Esophagus mucosa (tissue), 1 donor: ENCODE measurements at regions not wholly inside any gene's neighbourhood (a gene's known extent, or its start where the extent isn't known, plus 50 kb on each side); places are given as distances from the start of the nearest gene placed in this dataset.
"Not testable (repeated sequence)": the region's sequence is repeated elsewhere in the genome, so short reads cannot be mapped to it uniquely, and the experiment has no call there.

Source experiments
- ATAC-seq: fragments of 200-7000 bp; cut with Tn5 transposase; one replicate; pipeline ENCODE4 v1.9.1; 2020
- donor health status: DM: yes; HTN: yes; CAD: no.

DNA sequence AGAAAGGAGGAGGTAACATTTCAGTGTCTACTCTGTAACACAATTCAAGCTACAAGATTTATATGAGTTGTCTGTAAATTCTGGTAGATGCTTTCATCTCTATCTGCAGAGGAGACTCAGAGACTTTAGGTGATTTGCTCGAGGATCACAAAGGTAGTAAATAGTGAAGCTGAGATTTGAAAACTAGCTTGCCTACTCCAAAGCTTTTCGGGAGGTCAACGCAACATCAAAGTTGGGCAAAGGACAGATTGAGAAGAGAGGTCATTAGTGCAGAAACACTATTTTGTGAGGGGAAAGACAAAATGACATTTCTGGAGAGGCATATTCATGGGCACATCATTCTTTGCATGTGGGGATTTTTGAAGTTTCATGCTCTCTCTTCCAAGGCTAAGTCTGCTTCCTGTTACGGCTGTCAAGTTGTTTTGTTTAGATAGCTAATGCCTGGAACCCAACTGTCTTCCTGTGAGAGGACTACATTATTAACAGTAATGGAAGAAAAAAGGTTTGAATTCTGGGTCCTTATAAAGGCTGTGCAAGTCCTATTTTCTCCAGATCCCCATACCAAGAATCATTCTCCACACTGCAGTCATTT is 413.5 kb upstream of the ZNF462 start:
- ATAC-seq, result no peak

DNA sequence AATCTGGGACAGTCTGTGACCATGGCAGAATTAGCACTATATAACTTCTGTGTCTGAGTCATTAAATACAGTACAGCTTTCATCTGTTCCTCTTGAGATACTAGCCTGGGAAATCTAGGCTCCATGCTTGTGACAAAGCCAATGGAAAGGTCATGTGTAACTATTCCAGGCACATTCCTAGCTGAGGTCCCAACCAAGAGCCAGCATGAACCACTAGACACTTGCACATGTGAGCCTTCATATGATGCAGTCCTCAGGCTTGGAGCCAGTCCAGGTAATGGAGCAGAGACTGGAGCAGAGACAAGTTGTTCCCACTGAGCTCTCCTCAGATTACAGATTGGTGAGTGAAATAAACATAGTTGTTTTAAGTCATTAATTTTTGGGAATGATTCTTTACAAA is 412.4 kb upstream of the ZNF462 start:
- no peak for ATAC-seq

DNA sequence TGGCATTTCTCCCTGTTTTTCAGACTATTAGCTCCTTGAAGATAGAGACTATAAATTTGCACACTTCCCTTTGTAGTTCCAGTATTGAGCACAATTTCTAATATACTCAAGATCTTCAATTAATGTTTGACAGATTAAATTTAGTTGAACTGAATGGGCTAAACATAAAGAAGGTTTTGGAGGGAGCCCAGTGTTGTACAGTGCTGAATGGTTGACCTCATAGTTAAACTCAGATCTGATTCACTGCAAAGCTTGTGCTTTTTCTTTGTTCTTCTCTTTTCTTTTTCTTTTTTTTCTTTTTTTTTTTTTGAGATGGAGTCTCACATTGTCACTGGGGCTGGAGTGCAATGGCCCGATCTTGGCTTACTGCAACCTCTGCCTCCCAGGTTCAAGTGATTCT is 411.7 kb upstream of the ZNF462 start:
- ATAC-seq, result no peak

DNA sequence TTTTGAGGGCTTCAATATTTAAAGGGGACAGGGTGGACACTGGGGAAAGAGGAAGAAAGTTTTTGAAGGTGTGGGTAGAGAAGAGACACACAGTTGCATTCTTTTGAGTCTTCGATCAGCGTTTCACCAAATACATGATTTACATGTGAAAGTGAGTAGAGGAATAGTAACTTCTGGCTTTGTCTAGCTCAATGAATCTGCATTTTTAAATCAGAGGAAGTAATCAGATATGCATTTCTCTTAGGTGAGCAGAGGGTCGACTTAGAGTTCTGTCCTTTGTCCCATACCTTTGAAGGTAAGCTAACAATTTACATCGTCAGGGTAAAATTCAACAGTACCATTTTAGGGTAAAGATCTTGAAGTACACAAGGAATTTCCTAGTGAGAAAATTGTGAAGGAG is 406.4 kb upstream of the ZNF462 start:
- ATAC-seq, result no peak

DNA sequence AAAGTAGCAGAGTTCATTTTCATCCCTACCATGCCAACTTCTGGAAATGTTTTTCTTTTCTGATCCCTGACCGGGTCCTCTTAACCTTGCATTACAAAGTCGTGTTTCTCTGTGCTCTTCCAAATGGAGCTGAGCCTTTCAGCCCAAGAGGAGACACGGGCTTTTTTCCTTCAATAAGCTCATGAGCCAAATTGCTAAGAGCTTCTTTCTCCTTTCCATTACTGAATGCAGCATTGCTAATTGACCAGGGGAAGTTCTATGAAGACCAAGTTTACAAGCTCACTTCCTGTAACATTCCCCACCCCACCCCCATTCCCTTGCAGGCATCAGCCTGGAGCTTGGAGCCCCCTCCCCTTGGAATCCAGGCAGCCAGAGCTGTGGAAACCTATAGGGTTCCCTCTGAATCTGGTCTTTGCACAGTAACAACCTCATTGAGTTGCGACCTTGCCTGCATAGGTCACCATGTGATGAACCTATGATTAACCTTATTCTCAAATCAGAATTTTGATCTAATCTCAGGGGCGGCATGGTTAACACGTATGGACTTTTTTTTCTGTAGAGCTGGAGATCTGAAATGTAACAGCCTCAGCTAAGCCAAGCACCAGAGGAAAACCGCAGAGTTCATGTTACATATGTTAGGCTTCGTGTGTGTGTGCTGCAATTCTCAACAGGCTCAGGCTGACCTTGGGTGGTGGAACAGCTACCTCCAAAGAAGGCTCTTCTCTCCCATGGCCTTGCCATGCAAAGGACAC is 395.7 kb upstream of the ZNF462 start:
- no peak for ATAC-seq

DNA sequence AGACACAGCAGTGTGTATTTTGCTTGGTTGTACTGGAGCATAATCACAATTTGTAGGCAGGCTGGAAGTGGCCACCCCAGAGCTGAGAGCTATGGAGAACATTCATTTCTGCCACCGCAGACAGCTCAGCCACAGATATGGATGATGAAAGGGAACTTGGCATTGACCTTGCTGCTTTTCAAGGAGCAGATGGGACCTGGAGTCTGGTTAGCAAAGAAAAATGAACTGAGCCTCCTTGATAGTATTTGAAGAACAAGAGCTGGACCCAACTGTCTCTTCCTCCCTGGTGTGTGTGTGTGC is 395.2 kb upstream of the ZNF462 start:
- no peak for ATAC-seq

DNA sequence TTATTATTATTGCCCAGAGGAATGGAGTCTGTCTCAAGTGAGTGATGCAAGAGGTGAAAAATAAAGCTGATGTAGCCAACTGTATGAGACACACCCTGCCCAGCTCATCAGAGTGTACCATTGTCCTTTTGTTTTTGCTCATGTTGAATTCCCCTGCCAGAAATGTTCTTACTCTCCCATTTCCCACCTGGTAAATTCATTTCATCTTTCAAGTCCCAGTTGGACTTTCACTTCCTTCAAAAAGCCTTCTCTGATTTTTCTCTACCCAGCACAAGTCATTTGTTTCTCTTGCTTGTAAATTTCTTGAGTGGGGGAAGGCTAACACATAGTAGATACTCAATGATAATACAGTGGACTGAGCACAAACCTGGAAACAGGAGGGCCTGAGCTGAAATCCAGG is 394.5 kb upstream of the ZNF462 start:
- peak; percentile 43 for ATAC-seq

DNA sequence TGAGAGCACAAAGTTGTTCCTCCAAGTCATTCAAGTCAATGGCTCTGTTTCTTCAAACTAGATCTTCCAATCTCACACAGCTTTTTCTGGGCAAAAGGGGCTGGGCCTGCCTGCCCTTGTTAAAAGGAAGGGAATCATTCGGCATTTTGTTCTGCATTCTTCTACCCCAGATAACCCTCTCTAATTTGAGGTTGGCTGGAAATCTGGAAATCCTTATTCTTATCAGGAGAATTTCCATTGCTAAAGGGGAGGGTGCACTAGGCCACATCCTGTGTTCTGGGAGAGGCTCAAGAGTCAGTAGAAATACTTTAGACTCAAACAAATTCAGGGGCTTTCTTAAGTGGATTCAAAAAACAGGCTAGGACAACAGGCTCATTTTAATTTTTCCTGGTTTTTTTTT is 384.7 kb upstream of the ZNF462 start:
- ATAC-seq, result no peak

DNA sequence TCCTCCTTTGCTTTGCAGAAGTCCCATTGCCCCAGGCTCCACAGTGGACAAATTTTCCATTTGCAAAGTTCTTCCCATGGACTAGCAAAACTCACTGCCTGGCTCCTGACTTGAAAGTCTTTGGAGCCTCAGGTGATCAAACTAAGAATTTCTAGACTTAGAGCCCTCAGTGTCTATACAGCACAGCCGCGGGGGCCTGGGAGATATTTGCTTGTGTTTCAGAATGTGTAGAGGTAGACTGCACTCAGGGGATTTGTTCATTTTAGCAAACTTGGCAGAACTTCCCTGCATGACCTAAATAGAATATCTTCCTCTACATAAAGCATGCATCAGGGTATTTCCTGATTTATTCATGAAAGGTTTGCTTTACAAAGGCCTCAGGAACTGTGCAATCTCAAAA is 384.2 kb upstream of the ZNF462 start:
- ATAC-seq, result no peak

DNA sequence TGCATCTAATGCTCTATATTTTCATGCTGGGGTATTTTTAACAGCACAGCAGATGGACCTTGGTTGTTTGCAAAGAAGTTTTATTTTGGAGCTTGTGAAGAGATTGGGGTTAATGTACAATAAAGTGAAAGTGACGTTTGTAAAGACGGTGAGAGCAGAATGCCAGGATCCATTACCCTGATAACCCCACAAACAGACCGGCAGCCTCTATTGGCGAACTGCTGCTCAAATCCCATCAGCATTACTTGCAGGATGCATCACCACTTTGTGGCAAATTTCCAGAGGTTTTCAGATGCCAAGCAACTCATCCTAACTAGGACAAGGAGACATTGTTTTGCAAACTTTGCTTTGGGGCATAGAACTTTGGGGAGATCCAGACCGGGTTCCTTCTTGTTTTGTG is 383.3 kb upstream of the ZNF462 start:
- no peak for ATAC-seq

DNA sequence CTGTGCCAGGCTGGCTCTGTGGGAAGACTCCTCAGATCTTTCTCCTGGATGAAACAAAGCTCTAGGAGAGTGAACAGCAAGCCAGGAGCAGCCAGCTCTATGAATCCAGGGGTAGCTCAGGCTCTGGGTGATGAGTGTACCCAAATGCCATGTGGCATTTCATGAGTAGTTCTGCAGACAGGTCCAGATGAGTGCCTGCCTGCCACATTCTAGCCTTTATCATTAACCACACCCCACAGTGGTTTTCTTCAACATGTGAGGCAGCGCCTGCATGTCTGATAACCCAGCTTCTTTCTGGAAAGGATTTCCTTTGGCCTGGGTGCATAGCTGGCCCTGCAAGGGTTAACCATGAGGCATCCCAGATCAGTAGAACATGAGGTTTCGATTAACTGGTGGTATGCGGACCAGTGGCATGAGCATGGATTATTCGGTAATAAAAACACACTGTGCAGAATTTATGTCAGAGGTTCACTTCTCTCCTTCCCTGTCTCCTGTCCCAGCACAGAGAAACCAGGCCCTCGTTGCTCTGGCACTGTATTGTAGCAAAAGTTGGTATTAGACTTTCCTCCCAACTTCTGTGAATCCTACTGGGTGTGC is 381.9 kb upstream of the ZNF462 start:
- no peak for ATAC-seq

DNA sequence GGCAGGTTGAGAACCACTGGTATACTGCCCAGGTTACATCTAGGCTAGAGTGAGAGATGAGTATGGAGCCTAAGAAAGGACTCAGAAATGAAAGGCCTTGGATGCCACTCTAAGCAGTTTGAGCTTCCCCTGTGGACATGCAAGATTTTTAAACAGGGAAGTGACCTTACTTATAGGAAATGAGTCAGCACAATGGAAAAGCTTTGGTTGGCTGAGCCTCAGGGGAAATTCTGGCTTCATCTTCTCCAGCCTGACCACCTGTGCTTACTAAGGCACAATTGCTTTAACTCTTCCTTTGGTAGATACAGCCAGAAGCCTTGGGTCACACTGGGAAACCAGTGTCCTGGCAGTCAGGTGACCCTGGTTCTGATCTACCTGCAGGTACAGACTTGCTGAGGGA is 380.2 kb upstream of the ZNF462 start:
- ATAC-seq, result peak; percentile 43

DNA sequence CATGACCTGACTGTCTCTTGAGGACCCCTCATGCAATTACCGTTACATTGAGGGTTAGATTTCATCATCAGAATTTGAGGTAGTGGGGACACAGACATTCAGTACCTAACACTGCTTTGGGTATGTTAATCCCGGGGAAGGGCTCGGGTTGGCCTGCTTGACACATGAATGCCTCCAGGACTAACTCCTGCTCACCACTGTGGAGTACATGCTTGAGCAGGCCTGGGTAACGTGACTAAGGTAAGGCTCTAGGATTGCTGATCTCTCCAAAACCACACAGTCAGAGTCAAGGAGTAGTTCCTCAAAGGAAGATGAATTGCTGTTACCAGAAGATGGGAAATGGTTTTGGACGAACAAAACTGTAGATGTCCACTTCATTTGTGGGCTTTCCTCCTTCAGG is 376.3 kb upstream of the ZNF462 start:
- ATAC-seq, result peak; percentile 95

DNA sequence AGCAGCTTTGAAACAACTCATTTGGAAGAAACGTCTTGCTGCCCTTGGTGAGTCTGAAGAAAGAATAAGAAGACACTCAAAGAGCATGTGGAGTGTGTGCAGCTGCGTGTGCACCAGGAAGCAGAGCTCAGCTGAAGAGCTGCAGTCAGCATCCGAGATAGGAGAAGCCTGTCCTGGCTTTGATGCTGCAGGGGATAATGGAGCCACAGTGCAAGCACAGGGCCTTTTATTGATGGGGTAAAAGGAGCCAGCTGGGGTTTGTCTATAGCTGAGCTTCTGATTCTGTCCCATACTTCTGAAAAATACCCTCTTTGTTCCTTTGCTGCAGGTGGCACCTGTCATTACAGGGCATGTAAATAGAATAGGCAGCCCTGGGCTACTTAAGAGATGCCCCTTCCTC is 375.7 kb upstream of the ZNF462 start:
- ATAC-seq, result no peak

DNA sequence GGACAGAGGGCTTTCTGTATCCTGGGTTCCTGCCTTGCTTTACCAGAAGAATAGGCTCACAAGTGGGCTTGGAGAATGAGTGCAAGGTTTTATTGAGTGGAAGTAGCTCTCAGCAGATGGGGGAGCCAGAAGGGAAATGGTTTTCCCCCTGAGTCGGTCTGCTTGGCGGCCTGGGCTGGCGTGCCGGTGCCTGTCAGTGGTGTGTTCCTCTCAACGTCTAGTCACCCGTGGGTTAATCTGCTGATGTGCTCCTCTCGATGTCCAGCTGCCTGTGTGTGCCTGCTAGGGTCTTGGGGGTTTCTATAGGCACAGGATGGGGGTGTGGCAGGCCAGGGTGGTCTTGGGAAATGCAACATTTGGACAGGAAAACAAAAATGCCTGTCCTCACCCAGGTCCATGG is 370.8 kb upstream of the ZNF462 start:
- not testable (repeated sequence) for ATAC-seq

DNA sequence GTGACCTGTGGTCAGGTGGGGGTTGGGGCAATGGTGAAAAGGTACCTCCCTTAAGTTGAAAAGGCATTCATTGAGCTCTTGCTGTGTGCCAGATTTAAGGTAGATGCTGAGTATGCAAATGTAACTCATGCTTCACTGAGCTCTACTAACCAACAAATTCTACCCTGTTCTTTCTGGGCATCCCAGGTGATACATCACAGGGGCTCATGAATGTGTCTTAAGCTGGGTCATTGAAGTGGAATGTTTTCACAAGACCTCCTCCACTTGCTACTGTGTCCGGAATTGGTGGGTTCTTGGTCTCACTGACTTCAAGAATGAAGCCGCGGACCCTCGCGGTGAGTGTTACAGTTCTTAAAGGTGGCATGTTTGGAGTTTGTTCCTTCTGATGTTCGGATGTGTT is 362.8 kb upstream of the ZNF462 start:
- no peak for ATAC-seq

DNA sequence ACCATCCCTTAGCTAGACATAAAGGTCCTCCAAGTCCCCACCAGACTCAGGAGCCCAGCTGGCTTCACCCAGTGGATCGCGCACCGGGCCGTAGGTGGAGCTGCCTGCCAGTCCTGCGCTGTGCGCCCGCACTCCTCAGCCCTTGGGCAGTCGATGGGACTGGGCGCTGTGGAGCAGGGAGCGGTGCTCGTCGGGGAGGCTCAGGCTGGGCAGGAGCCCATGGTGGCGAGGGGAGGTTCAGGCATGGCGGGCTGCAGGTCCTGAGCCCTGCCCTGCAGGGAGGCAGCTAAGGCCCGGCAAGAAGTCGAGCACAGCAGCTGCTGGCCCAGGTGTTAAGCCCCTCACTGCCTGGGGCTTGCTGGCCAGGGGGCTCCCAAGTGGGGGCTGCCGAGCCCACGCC is 361.8 kb upstream of the ZNF462 start:
- not testable (repeated sequence) for ATAC-seq

DNA sequence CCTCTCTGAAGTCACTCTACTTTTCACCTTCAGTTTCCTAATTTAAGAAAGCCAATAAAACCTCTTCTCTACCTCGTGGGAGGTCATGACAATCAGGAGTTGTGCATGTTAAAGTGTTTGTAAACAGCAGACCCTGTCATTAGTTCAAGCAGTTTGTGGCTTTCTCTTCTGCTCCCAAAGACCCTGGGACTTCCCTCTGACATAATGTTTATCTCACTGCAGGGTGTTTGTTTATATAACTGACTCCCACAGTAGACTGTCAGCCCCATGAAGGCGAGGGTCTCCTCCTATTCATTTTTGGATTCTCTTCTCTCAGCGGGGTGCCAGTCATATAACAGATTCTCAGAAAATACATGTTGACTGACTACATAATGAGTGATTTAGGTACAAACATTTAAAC is 360.0 kb upstream of the ZNF462 start:
- no peak for ATAC-seq

DNA sequence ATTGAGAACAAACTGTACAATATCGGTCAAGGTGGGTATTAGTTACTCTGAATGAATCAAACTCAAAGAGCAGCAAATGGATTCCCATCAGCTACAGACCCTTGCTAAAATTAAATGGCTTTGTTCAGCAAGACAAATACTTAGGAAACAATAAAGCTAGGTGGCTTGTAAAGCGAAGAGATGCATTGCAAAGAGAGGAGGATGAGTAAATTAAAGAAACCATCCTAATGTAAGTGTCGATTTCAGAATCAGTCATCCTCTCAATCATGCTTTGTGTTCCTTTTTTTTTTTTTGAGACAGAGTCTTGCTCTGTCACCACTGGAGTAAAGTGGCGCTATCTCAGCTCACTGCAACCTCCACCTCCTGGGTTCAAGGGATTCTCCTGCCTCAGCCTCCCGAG is 359.2 kb upstream of the ZNF462 start:
- no peak for ATAC-seq

DNA sequence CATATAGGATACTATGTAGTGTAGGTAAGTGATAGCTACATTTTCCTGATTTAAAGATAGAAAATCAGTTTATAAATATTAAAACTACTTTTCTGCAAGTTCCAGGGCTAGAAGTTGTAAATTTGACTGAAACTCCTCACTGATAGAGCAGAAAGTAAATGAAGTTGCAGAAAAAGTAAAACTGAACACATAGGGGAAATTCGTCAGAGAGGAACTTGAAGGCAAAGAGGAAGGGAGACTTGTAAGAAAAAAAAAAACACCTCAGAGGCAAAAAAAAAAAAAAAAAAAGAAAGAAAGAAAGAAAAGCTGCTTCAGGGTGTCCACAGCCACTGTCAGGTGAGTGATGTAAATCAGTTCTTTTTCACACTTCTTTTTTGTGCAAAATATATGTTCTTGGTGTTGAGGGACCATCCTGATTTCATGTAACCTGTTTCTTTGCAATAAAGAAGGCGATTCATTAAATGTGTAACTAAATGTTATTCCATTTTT is 336.2 kb upstream of the ZNF462 start:
- ATAC-seq, result no peak

DNA sequence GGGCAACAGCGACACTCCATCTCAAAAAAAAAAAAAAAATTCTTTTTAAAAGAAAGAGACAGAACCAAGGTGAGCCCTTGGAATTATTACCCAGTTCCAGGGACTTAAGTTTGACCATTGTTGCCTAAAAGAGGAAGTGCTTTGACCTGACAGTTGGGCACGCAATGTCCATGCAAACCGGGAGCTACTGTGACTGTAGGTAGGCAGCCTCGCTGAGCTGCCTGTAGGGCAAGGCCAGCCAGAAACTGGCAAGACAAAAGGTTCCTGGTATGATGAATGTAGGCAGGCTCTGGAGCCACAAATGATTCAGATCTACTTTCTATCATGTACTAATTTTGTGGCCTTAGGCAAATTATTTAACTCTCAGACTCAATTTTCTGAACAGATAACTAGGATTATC is 334.8 kb upstream of the ZNF462 start:
- peak; percentile 70 for ATAC-seq

DNA sequence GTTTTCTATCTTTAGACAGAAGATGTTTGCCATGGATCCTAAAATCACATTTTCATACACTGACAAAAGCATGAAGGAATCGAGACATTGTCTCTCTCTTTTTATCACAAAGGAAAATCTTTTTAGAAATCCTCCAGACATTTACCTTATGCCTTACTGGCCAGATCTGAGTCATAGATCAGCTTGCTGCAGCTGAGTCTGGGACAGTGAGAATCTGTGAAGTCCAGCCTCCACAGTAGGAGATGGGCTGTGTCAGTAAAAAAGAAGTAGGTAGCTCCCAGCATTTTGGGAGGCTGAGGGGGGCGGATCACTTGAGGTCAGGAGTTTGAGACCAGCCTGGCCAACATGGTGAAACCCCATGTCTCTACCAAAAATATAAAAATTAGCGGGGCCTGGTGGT is 333.4 kb upstream of the ZNF462 start:
- ATAC-seq, result no peak

DNA sequence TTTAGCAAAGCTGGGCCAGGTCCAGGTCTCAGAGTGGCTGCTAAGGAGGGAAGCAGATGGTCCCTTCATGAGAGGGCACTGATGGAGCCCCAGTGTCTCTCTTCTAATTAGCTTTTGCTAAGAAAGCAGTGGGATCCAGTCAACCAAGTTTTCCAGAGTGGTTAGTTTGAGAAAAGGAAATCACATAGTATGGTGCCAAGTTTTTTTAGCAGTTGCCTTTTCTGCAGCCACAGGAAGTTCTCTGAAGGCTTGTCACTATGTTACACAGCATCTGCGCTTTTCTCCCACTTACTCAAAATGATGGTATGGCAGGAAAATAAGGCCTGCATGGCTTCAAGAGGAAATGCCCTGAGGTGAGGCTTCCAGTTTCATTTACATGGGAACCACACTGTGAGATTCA is 331.5 kb upstream of the ZNF462 start:
- no peak for ATAC-seq

DNA sequence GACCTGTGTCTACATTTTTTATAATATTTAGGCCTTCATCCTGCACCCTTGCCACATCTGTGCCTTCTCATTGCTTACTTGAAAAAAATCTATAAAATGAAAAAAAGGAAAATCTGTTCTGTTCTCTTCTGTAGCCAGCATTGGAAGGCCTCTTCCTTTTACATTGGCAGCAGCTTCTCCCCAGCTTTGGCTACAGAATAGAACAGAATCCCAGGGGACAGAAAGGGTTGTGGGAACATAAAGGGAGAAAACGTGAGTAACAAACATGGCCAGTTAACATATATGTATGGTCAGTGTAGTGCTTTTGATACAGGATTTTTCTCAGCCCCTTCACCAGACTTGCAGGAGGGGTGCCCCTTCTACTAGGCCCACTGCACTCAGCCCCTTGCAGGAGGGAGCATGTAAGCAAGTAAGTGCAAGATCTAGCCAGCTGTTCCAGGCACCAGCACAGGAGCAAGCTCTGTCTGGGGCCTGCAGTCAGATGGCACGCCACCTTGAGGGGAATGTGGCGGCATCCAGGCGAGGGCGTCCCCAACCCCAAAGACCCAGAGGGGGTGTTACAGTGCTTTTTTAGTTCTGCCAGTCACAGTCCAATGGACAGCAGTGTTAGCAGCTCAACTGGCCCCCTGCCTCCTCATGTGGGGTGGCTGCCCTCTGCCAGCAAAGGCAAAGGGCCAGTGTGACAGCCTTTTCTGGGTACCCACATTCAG is 330.5 kb upstream of the ZNF462 start:
- no peak for ATAC-seq
